Stimulated activated CD4-positive, alpha-beta T cell treated with anti-CD3 and anti-CD28 coated beads, TNF-alpha, amount 100 ng/mL, for 4 hours (primary cell): ENCODE measurements at regions not wholly inside any gene's neighbourhood (a gene's known extent, or its start where the extent isn't known, plus 50 kb on each side); places are given as distances from the start of the nearest gene placed in this dataset.
"Not testable (repeated sequence)": the region's sequence is repeated elsewhere in the genome, so short reads cannot be mapped to it uniquely, and the experiment has no call there.

ENCODE experiments used
- DNase-seq, 3 experiments: peaks; one replicate each; pipeline ENCODE4 v3.0.0-alpha.2; 2020; ENCODE audit warnings: low read depth in 3 of 3

- DNase-seq, result no peak
Measured at GRCh38 chr5:58201922-58202648, 257.8 kb downstream of the PLK2 start.

GRCh38 chr5:58200451-58200850, 259.4 kb downstream of the PLK2 start:
- DNase-seq, result no peak

- DNase-seq, result no peak
Measured at GRCh38 chr5:58199087-58199486, 260.8 kb downstream of the PLK2 start.

- no peak for DNase-seq
Measured at GRCh38 chr5:58198330-58198729, 261.6 kb downstream of the PLK2 start.

- DNase-seq, result no peak
Measured at GRCh38 chr5:58197875-58198274, 262.0 kb downstream of the PLK2 start.

GRCh38 chr5:58191443-58191842, 268.4 kb downstream of the PLK2 start:
- DNase-seq, result no peak

- no peak for DNase-seq
Measured at GRCh38 chr5:58188262-58188651, 271.6 kb downstream of the PLK2 start.

GRCh38 chr5:58187432-58188261, 272.2 kb downstream of the PLK2 start:
- no peak for DNase-seq

- no peak for DNase-seq
Measured at GRCh38 chr5:58185801-58186200, 274.1 kb downstream of the PLK2 start.

GRCh38 chr5:58185397-58185796, 274.5 kb downstream of the PLK2 start:
- no peak for DNase-seq

- no peak for DNase-seq
Measured at GRCh38 chr5:58184910-58185309, 275.0 kb downstream of the PLK2 start.

- DNase-seq, result no peak
Measured at GRCh38 chr5:58183786-58184085, 276.1 kb downstream of the PLK2 start.

- DNase-seq, result no peak
Measured at GRCh38 chr5:58183078-58183785, 276.7 kb downstream of the PLK2 start.

GRCh38 chr5:58182287-58182841, 277.5 kb downstream of the PLK2 start:
- DNase-seq, result no peak

GRCh38 chr5:58181578-58182286, 278.2 kb downstream of the PLK2 start:
- DNase-seq, result no peak

GRCh38 chr5:58172946-58173345, 286.9 kb downstream of the PLK2 start:
- DNase-seq, result no peak

GRCh38 chr5:58165152-58165551, 294.7 kb downstream of the PLK2 start:
- DNase-seq, result no peak

GRCh38 chr5:58161889-58162288, 298.0 kb downstream of the PLK2 start:
- DNase-seq, result not testable (repeated sequence)

GRCh38 chr5:58156973-58157701, 302.7 kb downstream of the PLK2 start:
- DNase-seq, result no peak

GRCh38 chr5:58156361-58156760, 303.5 kb downstream of the PLK2 start:
- no peak for DNase-seq

GRCh38 chr5:58153255-58153654, 306.6 kb downstream of the PLK2 start:
- DNase-seq, result no peak
